Gastroesophageal sphincter (tissue), 4 donors: ENCODE measurements at regions not wholly inside any gene's neighbourhood (a gene's known extent, or its start where the extent isn't known, plus 50 kb on each side); places are given as distances from the start of the nearest gene placed in this dataset.

ENCODE experiments used
- ATAC-seq: fragments of 150-250 bp; one replicate; pipeline ENCODE4 v1.9.1; 2016; ENCODE audit warnings: mild to moderate bottlenecking, moderate library complexity
- H3K27ac ChIP-seq, 4 donors: fragments of 200-600 bp; sonication (generic) in 3 of 4; 1 replicate in 3 of 4; 2 replicates in 1 of 4; pipeline ENCODE4 v1.5.1; 2016 to 2019
- H3K27me3 ChIP-seq: fragments of 200-600 bp; sonication (generic); one replicate; pipeline ENCODE4 v1.5.1; 2019
- H3K36me3 ChIP-seq, 2 donors: fragments of 200-600 bp; sonication (generic); one replicate each; pipeline ENCODE4 v1.5.1; 2019; ENCODE audit warnings: control low read depth in 1 of 2
- H3K4me1 ChIP-seq, 3 donors: fragments of 200-600 bp; sonication (generic); 1 replicate in 2 of 3; 2 replicates in 1 of 3; pipeline ENCODE4 v1.5.1; 2016 to 2019; ENCODE audit warnings: control low read depth in 2 of 3
- H3K4me3 ChIP-seq, 2 donors: fragments of 200-600 bp; sonication (generic); one replicate each; pipeline ENCODE4 v1.5.1; 2019; ENCODE audit warnings: mild to moderate bottlenecking in 1 of 2, moderate library complexity in 1 of 2
- H3K9me3 ChIP-seq, 3 donors: fragments of 200-600 bp; sonication (generic); one replicate each; pipeline ENCODE4 v1.5.1; 2017 to 2019; ENCODE audit warnings: control low read depth in 2 of 3
- EP300 ChIP-seq: sonication (generic); formaldehyde crosslinking; IDR thresholded peaks from one replicate; pipeline ENCODE4 v1.6.1; 2017; ENCODE audit warnings: antibody characterized with exemption, mild to moderate bottlenecking
- POLR2A ChIP-seq, 2 donors: fragments of 450-650 bp; IDR thresholded peaks; one replicate each; pipeline ENCODE4 v1.6.1; 2017; ENCODE audit warnings: antibody characterized with exemption in 2 of 2, mild to moderate bottlenecking in 2 of 2, moderate library complexity in 1 of 2
- POLR2AphosphoS5 ChIP-seq: sonication (generic); formaldehyde crosslinking; IDR thresholded peaks from one replicate; pipeline ENCODE4 v1.6.1; 2017; ENCODE audit warnings: antibody characterized with exemption
- WGBS, 2 donors: methylation state at CpG; one replicate each; pipeline ENCODE4 v1.1.5; 2018; ENCODE audit warnings: low coverage in 1 of 2; 5-methylcytosine and 5-hydroxymethylcytosine counted together
- TF ChIP-seq, protein P1 (sequence below), 4 experiments: fragments of 200-600 bp in 2 of 4; fragments of 450-650 bp in 2 of 4; sonication (generic) in 1 of 4; IDR thresholded peaks; one replicate each; pipeline ENCODE4 v1.5.1; 2017 to 2019; ENCODE audit warnings: antibody characterized with exemption in 4 of 4, mild to moderate bottlenecking in 2 of 4, moderate library complexity in 2 of 4

DNA sequence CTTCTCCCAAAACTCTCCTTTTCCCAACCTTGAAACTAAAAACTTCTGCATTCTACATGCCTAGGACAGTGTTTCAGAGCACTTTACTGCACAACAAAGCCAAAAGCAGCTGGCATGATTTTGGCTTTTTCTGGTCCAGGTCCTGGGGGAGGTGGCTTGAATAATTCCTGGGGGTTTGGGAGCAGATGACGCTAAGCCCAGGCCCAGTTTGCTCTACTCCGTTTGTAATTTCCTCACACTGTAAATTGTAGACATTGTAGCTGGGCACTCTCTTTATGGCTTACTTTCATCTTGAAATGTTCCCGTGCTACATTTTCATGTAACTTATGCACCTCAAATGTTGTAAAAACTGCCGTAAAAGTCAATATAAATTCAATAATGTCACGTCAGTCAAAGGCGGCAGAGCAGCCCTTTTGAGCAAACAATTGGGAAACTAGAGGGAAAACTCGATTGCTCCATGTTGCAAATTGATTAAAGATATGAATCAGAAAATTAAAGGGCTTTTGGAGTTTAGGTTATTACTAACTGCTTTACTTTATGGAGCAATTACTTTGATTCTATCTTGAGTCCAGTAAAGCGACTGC is 373.2 kb upstream of the SLC14A2 start:
- Histone ChIP-seq H3K36me3 (no peaks in the 10 kb centered on the region), H3K9me3 (no peaks in the 10 kb centered on the region), H3K4me1 (peaks cover 0 to 39% (median 0%) of the 10 kb centered on the region in 3 donors), H3K4me3 (no peak overlapping the region), H3K27me3 (no peaks in the 10 kb centered on the region), H3K27ac (peak overlapping the region in 1 of 4 donors; percentile 69)
- ATAC-seq: no peak
- 83 to 95% methylated on average over 4 to 8 of the region's 8 CpGs for WGBS, 2 donors
- TF ChIP-seq POLR2AphosphoS5: no peak
- TF ChIP-seq, protein P1, sequence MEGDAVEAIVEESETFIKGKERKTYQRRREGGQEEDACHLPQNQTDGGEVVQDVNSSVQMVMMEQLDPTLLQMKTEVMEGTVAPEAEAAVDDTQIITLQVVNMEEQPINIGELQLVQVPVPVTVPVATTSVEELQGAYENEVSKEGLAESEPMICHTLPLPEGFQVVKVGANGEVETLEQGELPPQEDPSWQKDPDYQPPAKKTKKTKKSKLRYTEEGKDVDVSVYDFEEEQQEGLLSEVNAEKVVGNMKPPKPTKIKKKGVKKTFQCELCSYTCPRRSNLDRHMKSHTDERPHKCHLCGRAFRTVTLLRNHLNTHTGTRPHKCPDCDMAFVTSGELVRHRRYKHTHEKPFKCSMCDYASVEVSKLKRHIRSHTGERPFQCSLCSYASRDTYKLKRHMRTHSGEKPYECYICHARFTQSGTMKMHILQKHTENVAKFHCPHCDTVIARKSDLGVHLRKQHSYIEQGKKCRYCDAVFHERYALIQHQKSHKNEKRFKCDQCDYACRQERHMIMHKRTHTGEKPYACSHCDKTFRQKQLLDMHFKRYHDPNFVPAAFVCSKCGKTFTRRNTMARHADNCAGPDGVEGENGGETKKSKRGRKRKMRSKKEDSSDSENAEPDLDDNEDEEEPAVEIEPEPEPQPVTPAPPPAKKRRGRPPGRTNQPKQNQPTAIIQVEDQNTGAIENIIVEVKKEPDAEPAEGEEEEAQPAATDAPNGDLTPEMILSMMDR (IDR thresholded peaks at IDR 0.05): no peak
- no peak for TF ChIP-seq EP300
- no peak for TF ChIP-seq POLR2A (IDR thresholded peaks at IDR 0.05)

DNA sequence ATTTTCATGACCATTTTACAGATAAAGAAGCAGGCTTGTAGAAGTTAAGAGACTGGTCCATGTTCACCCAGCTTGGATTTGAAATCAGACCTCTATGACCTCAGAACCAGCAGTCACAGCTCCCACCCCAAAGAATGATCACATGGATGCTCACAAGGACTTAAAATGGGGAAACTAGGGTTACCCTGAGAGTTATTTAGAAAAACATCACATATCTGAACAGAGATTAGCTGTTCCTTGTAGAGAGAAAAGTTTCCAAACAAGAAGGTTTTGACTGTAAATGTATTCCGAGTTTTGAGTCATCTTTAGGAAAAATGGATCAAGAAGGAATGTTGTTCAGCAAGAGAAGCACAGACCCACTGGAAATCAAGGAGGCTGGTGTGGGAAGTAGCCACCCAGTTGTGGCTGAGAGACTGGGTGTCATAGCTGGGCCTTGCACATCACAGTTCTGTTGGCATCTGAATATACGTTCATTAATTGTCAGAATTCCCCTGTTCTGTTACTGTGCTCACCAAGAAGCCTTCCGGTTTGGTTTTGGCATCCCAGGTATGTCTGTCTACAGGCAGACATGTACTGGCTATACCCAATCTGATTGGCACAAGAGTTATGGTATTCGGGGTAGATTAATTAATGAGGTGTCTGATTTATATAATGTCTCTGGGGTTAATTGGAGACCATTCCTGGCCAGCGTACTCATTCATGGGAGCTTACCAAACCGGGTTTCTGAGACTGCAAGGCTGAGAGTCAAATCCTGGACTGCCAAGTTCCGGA is 371.8 kb upstream of the SLC14A2 start:
- Histone ChIP-seq H3K27ac (peak overlapping the region in 3 of 4 donors; percentile 22 to 69 (median 54)), H3K36me3 (no peaks in the 10 kb centered on the region), H3K9me3 (no peaks in the 10 kb centered on the region), H3K27me3 (no peaks in the 10 kb centered on the region), H3K4me3 (no peak overlapping the region), H3K4me1 (peaks cover 5 to 54% (median 8%) of the 10 kb centered on the region in 3 donors)
- TF ChIP-seq POLR2AphosphoS5 (peak; percentile 64), EP300 (no peak), POLR2A (IDR thresholded peaks at IDR 0.05) (no peak)
- no peak for ATAC-seq
- 45 to 69% methylated on average over 4 to 7 of the region's 7 CpGs for WGBS, 2 donors

DNA sequence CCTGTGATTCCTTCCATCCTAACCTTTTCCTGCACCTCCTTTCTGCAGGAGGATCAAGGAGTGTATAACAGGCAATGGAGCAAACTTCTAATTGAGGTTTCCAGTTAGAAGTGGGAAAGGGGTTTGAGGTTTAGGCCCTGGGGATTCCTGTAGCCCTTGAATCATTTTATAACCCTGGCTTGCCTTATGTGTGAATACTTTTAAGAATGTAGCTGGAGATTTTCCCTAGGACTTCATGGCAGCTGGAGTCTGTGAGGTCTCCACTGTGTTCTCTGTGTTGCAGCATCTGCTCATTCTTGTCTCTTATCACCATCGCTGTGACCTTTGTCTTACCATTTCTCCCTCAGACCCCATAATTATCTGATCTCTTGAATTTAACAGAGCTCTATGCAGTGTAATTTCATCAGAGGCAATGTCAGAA is 370.2 kb upstream of the SLC14A2 start:
- H3K4me1 ChIP-seq: peaks cover 9 to 68% (median 18%) of the 10 kb centered on the region in 3 donors
- no peak for ATAC-seq
- no peaks in the 10 kb centered on the region for H3K27me3 ChIP-seq
- no peak overlapping the region for H3K4me3 ChIP-seq
- H3K36me3 ChIP-seq: no peaks in the 10 kb centered on the region
- no peaks in the 10 kb centered on the region for H3K9me3 ChIP-seq
- peak overlapping the region in 2 of 4 donors; percentile 10 to 83 for H3K27ac ChIP-seq
- 91% methylated on average over 1 of the region's 1 CpG; no CpG with 5 or more reads in 1 of the 2 donors for WGBS, 2 donors
- TF ChIP-seq POLR2A (IDR thresholded peaks at IDR 0.05) (no peak), POLR2AphosphoS5 (no peak), EP300 (no peak)
- TF ChIP-seq, protein P1 (IDR thresholded peaks at IDR 0.05): no peak

DNA sequence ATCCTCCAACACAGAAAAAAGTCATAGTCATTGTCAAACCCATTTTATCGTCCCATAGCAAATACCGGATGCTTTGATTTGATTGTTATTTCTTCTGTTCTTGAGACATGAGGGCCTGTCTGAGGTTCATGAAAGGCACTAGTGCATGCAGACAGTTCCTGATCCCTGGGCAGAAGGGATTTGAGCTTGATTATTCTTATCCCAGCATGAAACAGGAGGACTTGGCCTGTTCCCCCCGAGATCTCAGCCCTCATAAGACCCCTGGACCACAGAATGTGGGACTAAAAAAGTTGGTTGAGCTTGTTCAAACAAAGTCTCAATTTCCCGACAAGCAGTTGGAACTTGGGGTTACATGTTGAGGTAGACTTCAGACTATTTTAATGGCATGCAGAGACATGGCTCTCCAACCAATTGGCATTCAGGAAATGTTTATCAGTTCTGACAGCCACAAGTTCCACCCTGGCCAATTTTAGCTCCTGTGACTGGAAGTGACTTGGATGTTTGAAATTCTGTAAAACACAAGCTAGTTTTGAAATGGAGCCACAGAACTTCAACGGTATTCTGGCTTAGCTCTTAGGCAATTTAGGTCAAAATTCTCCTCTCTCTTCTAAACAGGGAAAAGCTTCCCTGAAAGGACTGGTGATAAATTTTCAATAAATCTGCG is 366.9 kb upstream of the SLC14A2 start:
- peak; percentile 86 for ATAC-seq
- TF ChIP-seq EP300 (peak; percentile 18), POLR2A (IDR thresholded peaks at IDR 0.05) (no peak), POLR2AphosphoS5 (peak; percentile 97)
- TF ChIP-seq, protein P1 (IDR thresholded peaks at IDR 0.05): no peak
- WGBS, 2 donors: 9 to 24% methylated on average over 5 to 6 of the region's 6 CpGs
- H3K4me3 ChIP-seq: no peak overlapping the region
- peaks cover 12 to 89% (median 22%) of the 10 kb centered on the region in 3 donors for H3K4me1 ChIP-seq
- H3K9me3 ChIP-seq: no peaks in the 10 kb centered on the region
- H3K27ac ChIP-seq: peak overlapping the region; percentile 83 to 97 (median 84)
- no peaks in the 10 kb centered on the region for H3K36me3 ChIP-seq
- H3K27me3 ChIP-seq: no peaks in the 10 kb centered on the region

DNA sequence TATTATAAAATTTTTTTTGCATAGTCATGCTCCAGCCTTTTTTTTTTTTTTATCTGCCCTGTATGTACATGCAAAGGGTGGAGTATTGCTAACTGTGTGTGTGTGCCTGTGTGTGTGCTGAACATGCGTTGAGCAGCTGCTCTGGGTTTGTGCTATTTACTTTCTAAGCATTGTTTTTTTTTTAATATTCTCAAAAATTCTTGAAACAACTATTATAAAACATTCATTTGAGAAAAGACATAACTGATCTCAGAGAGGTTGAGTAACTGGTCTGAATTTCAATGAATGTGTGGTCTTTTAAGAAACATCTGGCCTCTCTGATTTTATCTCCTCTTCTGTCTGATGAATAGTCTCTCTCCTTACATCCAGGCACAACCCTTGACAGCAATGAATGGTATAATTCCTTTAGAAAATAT is 366.0 kb upstream of the SLC14A2 start:
- WGBS, 2 donors: 60 to 71% methylated on average over 1 of the region's 1 CpG
- Histone ChIP-seq H3K4me3 (no peak overlapping the region), H3K27me3 (no peaks in the 10 kb centered on the region), H3K36me3 (no peaks in the 10 kb centered on the region), H3K4me1 (peaks cover 16 to 89% (median 25%) of the 10 kb centered on the region in 3 donors), H3K9me3 (no peaks in the 10 kb centered on the region), H3K27ac (peak overlapping the region; percentile 83 to 85 (median 84))
- ATAC-seq: no peak
- TF ChIP-seq, protein P1 (IDR thresholded peaks at IDR 0.05): no peak
- TF ChIP-seq EP300 (no peak), POLR2AphosphoS5 (no peak), POLR2A (IDR thresholded peaks at IDR 0.05) (no peak)
